CD4-positive, alpha-beta T cell (primary cell): ENCODE measurements at regions not wholly inside any gene's neighbourhood (a gene's known extent, or its start where the extent isn't known, plus 50 kb on each side); places are given as distances from the start of the nearest gene placed in this dataset.

Experiments
- ATAC-seq: fragments of 200-7000 bp; cut with Tn5 transposase; one replicate; pipeline ENCODE4 v1.10.0; 2022; ENCODE audit warnings: mild to moderate bottlenecking; ENCODE audit not compliant: poor library complexity
- CTCF ChIA-PET: fragments of 350-600 bp; sonication (Branson Sonifier 250); formaldehyde crosslinking; loops from one replicate; lab custom pipeline; 2021; ENCODE audit warnings: antibody characterized with exemption, inconsistent platforms; lab: Charles Lee
- POLR2A ChIA-PET: fragments of 350-600 bp; sonication (Branson Sonifier 250); formaldehyde crosslinking; loops from one replicate; lab custom pipeline; 2021; ENCODE audit warnings: antibody characterized with exemption, inconsistent platforms; lab: Charles Lee
- DNase-seq, 14 experiments: peaks; one replicate each; pipeline ENCODE4 v3.0.0-alpha.2; 2013 to 2020; ENCODE audit warnings: mixed read lengths in 2 of 14
- H3K27ac ChIP-seq, 2 donors: one replicate each; pipeline versions ENCODE4 v1.5.1 to v1.7.0; 2013; ENCODE audit warnings: low read length in 2 of 2, low read depth in 1 of 2, mild to moderate bottlenecking in 1 of 2
- H3K27me3 ChIP-seq, 2 experiments: 1 replicate in 1 of 2; 2 replicates in 1 of 2; pipeline versions ENCODE4 v1.6.1 to v1.7.0; 2013; ENCODE audit warnings: low read length in 2 of 2, control low read depth in 1 of 2, mild to moderate bottlenecking in 1 of 2, moderate library complexity in 1 of 2; ENCODE audit not compliant: insufficient read depth in 2 of 2, control insufficient read depth in 1 of 2
- H3K36me3 ChIP-seq: one replicate; pipeline ENCODE4 v1.6.1; 2013; ENCODE audit warnings: low read length, control low read depth; ENCODE audit not compliant: insufficient read depth
- H3K4me1 ChIP-seq: one replicate; pipeline ENCODE4 v1.6.1; 2013; ENCODE audit warnings: low read length, control low read depth; ENCODE audit not compliant: insufficient read depth
- H3K4me3 ChIP-seq: one replicate; pipeline ENCODE4 v1.5.1; 2013; ENCODE audit warnings: mild to moderate bottlenecking, low read length, moderate library complexity
- H3K9me3 ChIP-seq, 2 experiments: 1 replicate in 1 of 2; 2 replicates in 1 of 2; pipeline versions ENCODE4 v1.6.1 to v1.7.0; 2013; ENCODE audit warnings: low read length in 2 of 2, mild to moderate bottlenecking in 2 of 2, control low read depth in 1 of 2, moderate library complexity in 1 of 2; ENCODE audit not compliant: control insufficient read depth in 1 of 2, insufficient read depth in 1 of 2
- H3K27ac Mint-ChIP-seq: one replicate; pipeline ENCODE4 v1.8.0; 2020; ENCODE audit warnings: mixed read lengths
- H3K27me3 Mint-ChIP-seq: one replicate; pipeline ENCODE4 v1.8.0; 2021; ENCODE audit warnings: mixed read lengths
- H3K36me3 Mint-ChIP-seq: one replicate; pipeline ENCODE4 v1.8.0; 2021; ENCODE audit warnings: low read depth, mixed read lengths
- H3K4me1 Mint-ChIP-seq: one replicate; pipeline ENCODE4 v1.8.0; 2021; ENCODE audit warnings: low read depth, mixed read lengths
- H3K4me3 Mint-ChIP-seq: one replicate; pipeline ENCODE4 v1.8.0; 2020; ENCODE audit warnings: mild to moderate bottlenecking, mixed read lengths
- H3K9me3 Mint-ChIP-seq: one replicate; pipeline ENCODE4 v1.8.0; 2020; ENCODE audit warnings: mixed read lengths
- CTCF ChIP-seq: fragments of 200-600 bp; IDR thresholded peaks from one replicate; pipeline ENCODE4 v1.8.0; 2022; ENCODE audit warnings: antibody characterized with exemption, mild to moderate bottlenecking
- intact Hi-C, 2 experiments: fragments of 100-400 bp; cut with DNase I in 1 of 2; cut with micrococcal nuclease in 1 of 2; formaldehyde crosslinking; loops; one replicate each; pipeline versions ENCODE4 v1.15.1 to v1.9.0; 2023 to 2025; cut with DNase I, micrococcal nuclease

- intact Hi-C loops, result no loop called here
- H3K4me3 Mint-ChIP-seq, result peak overlapping the region; percentile 28
Observed at GRCh38 chr2:7611750-7612149, 694.5 kb downstream of the RNF144A start.

DNA sequence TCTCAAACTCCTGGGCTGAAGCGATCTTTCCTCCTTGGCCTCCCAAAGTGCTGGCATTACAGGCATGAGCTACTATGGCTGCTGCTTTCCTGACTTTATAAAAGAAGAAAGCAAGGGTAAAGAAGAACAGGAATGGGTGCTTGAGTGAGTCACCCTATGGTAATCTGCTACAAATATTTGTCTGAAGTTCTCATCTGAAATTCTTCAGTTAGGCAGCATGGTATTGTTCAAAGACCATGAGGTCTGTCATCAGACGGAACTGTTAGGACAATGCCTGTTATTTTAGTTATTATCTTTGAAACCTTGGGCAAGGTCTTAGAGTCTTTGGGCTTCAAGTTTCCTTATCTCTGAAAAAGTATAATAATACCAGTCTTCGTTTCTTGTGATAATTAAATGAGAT is 695.8 kb downstream of the RNF144A start:
- Mint-ChIP-seq H3K36me3 (no peaks in the 10 kb centered on the region), H3K27ac (no peak overlapping the region), H3K9me3 (no peaks in the 10 kb centered on the region), H3K4me3 (no peak overlapping the region), H3K27me3 (no peaks in the 10 kb centered on the region), H3K4me1 (peaks cover 23% of the 10 kb centered on the region)
- H3K4me1 ChIP-seq, result no peaks in the 10 kb centered on the region
- H3K27me3 ChIP-seq, result no peaks in the 10 kb centered on the region
- DNase-seq (no peak), ATAC-seq (no peak)
- ChIA-PET CTCF (interaction anchor here (1.4 kb wide), 1 partner anchor 12 kb away, joined by 3 read pairs; no protein-coding TSS in a partner anchor), POLR2A (interaction anchor here (1.3 kb wide), 1 partner anchor 12 kb away, joined by 3 read pairs; no protein-coding TSS in a partner anchor)
- intact Hi-C loops, result no loop called here
- H3K9me3 ChIP-seq, result no peaks in the 10 kb centered on the region
- no peak overlapping the region for H3K27ac ChIP-seq
- no peak overlapping the region for H3K4me3 ChIP-seq
- no peaks in the 10 kb centered on the region for H3K36me3 ChIP-seq
- TF ChIP-seq CTCF, result no peak

More at GRCh38 chr2:7611750-7612149, 694.5 kb downstream of the RNF144A start:
- no peaks in the 10 kb centered on the region for H3K27me3 Mint-ChIP-seq
- H3K9me3 ChIP-seq, result no peaks in the 10 kb centered on the region
- H3K36me3 ChIP-seq, result no peaks in the 10 kb centered on the region
- H3K4me1 Mint-ChIP-seq, result peaks cover 23% of the 10 kb centered on the region
- no peak for TF ChIP-seq CTCF
- no peaks in the 10 kb centered on the region for H3K27me3 ChIP-seq
- ATAC-seq (no peak), DNase-seq (no peak)
- peak overlapping the region; percentile 18 for H3K27ac Mint-ChIP-seq
- ChIA-PET CTCF (no interaction called here), POLR2A (interaction anchor here (1.6 to 1.8 kb wide), 2 partner anchors 44 to 1069 kb away, joined by 4 to 5 read pairs; no protein-coding TSS in a partner anchor)
- H3K4me3 ChIP-seq, result no peak overlapping the region
- no peaks in the 10 kb centered on the region for H3K36me3 Mint-ChIP-seq
- no peaks in the 10 kb centered on the region for H3K9me3 Mint-ChIP-seq
- no peaks in the 10 kb centered on the region for H3K4me1 ChIP-seq
- no peak overlapping the region for H3K27ac ChIP-seq

GRCh38 chr2:7613831-7614230 is 696.6 kb downstream of the RNF144A start:
- no peaks in the 10 kb centered on the region for H3K27me3 ChIP-seq
- ChIA-PET CTCF (no interaction called here), POLR2A (no interaction called here)
- Mint-ChIP-seq H3K4me3 (no peak overlapping the region), H3K9me3 (no peaks in the 10 kb centered on the region), H3K27me3 (no peaks in the 10 kb centered on the region), H3K4me1 (peaks cover 23% of the 10 kb centered on the region), H3K27ac (no peak overlapping the region), H3K36me3 (no peaks in the 10 kb centered on the region)
- intact Hi-C loops, result no loop called here
- no peak for DNase-seq
- no peak for TF ChIP-seq CTCF
- no peaks in the 10 kb centered on the region for H3K36me3 ChIP-seq
- ATAC-seq, result no peak
- H3K4me3 ChIP-seq, result no peak overlapping the region
- no peaks in the 10 kb centered on the region for H3K4me1 ChIP-seq
- no peaks in the 10 kb centered on the region for H3K9me3 ChIP-seq
- H3K27ac ChIP-seq, result no peak overlapping the region
